Neural progenitor cell (in vitro differentiated cells): ENCODE measurements at regions not wholly inside any gene's neighbourhood (a gene's known extent, or its start where the extent isn't known, plus 50 kb on each side); places are given as distances from the start of the nearest gene placed in this dataset.

Source experiments
- EZH2 ChIP-seq: fragments of 200-600 bp; sonication (generic); IDR thresholded peaks from 2 replicates; pipeline ENCODE4 v1.6.1; 2017; ENCODE audit warnings: antibody characterized with exemption, mild to moderate bottlenecking, moderate library complexity
- EZH2phosphoT487 ChIP-seq: fragments of 200-600 bp; sonication (generic); IDR thresholded peaks from 2 replicates; pipeline ENCODE4 v1.6.1; 2017; ENCODE audit warnings: antibody characterized with exemption
- TF ChIP-seq, protein P1 (sequence below): fragments of 200-600 bp; sonication (generic); IDR thresholded peaks from 2 replicates; pipeline ENCODE4 v1.5.1; 2017; ENCODE audit warnings: antibody characterized with exemption, mild to moderate bottlenecking

DNA sequence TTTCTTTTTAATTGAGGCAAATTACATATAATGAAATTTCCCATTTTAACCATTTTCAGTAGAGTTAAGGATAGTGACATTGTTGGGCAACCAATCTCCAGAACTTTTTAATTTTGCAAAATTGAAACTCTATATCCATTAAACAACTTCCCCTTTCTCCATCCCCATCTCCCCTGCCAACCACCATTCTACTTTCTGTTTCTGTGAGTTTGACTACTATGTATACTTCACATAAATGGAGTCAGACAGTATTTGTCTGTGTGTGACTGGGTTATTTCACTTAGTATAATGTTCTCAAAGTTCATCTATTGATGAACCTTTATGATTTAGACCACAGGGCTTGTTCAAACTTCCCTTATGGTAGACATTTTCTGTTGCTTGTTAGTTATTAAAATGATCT lies 364.5 kb upstream of the MAD2L1 start:
- TF ChIP-seq, protein P1, sequence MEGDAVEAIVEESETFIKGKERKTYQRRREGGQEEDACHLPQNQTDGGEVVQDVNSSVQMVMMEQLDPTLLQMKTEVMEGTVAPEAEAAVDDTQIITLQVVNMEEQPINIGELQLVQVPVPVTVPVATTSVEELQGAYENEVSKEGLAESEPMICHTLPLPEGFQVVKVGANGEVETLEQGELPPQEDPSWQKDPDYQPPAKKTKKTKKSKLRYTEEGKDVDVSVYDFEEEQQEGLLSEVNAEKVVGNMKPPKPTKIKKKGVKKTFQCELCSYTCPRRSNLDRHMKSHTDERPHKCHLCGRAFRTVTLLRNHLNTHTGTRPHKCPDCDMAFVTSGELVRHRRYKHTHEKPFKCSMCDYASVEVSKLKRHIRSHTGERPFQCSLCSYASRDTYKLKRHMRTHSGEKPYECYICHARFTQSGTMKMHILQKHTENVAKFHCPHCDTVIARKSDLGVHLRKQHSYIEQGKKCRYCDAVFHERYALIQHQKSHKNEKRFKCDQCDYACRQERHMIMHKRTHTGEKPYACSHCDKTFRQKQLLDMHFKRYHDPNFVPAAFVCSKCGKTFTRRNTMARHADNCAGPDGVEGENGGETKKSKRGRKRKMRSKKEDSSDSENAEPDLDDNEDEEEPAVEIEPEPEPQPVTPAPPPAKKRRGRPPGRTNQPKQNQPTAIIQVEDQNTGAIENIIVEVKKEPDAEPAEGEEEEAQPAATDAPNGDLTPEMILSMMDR: no peak
- TF ChIP-seq EZH2phosphoT487 (no peak), EZH2 (no peak)
